Peyer's patch (tissue), 4 donors: ENCODE measurements at regions not wholly inside any gene's neighbourhood (a gene's known extent, or its start where the extent isn't known, plus 50 kb on each side); places are given as distances from the start of the nearest gene placed in this dataset.

Experiments used
- POLR2A ChIP-seq, 2 donors: fragments of 450-650 bp; IDR thresholded peaks; one replicate each; pipeline ENCODE4 v1.5.1; 2017; ENCODE audit warnings: antibody characterized with exemption in 2 of 2, mild to moderate bottlenecking in 2 of 2, moderate library complexity in 2 of 2
- TF ChIP-seq, protein P1 (sequence below), 6 experiments: fragments of 450-650 bp in 4 of 6; fragments of 200-600 bp in 2 of 6; sonication (generic) in 1 of 6; IDR thresholded peaks; one replicate each; pipeline ENCODE4 v1.5.1; 2017 to 2019; ENCODE audit warnings: antibody characterized with exemption in 6 of 6, mild to moderate bottlenecking in 3 of 6, moderate library complexity in 1 of 6

DNA sequence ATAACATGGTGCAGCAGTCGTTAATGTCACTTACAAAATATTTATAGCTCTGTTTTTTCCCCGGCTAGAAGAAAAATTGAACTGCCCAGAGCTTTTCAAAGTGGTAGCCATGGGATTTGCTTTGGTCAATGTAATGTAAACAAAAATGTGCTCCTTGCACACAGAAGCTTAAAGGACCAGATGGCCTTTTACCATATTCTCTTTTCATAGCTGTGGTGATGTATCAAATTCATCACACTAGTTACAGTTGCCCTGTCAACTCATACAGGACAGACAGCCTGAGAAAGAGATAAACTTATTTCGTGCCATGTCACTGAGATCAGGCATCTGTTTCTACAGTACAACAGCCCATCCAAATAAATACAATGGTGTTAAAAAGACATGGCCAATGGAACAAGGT is 368.1 kb upstream of the CDH19 start:
- TF ChIP-seq, protein P1, sequence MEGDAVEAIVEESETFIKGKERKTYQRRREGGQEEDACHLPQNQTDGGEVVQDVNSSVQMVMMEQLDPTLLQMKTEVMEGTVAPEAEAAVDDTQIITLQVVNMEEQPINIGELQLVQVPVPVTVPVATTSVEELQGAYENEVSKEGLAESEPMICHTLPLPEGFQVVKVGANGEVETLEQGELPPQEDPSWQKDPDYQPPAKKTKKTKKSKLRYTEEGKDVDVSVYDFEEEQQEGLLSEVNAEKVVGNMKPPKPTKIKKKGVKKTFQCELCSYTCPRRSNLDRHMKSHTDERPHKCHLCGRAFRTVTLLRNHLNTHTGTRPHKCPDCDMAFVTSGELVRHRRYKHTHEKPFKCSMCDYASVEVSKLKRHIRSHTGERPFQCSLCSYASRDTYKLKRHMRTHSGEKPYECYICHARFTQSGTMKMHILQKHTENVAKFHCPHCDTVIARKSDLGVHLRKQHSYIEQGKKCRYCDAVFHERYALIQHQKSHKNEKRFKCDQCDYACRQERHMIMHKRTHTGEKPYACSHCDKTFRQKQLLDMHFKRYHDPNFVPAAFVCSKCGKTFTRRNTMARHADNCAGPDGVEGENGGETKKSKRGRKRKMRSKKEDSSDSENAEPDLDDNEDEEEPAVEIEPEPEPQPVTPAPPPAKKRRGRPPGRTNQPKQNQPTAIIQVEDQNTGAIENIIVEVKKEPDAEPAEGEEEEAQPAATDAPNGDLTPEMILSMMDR (IDR thresholded peaks at IDR 0.05): no peak
- TF ChIP-seq POLR2A (IDR thresholded peaks at IDR 0.05): no peak
